Ovary (tissue), 1 donor: ENCODE measurements at regions not wholly inside any gene's neighbourhood (a gene's known extent, or its start where the extent isn't known, plus 50 kb on each side); places are given as distances from the start of the nearest gene placed in this dataset.

Source experiments
- EP300 ChIP-seq: sonication (generic); formaldehyde crosslinking; IDR thresholded peaks from one replicate; pipeline ENCODE4 v1.6.1; 2017; ENCODE audit warnings: antibody characterized with exemption
- POLR2A ChIP-seq: fragments of 450-650 bp; IDR thresholded peaks from one replicate; pipeline ENCODE4 v1.6.1; 2017; ENCODE audit warnings: antibody characterized with exemption, mild to moderate bottlenecking, moderate library complexity

GRCh38 chr1:167156466-167156865 is 62.6 kb downstream of the STYXL2 start:
- TF ChIP-seq POLR2A (no peak), EP300 (no peak)
